Omental fat pad (tissue), 3 donors: ENCODE measurements at regions not wholly inside any gene's neighbourhood (a gene's known extent, or its start where the extent isn't known, plus 50 kb on each side); places are given as distances from the start of the nearest gene placed in this dataset.

Experiments
- ATAC-seq: fragments of 150-250 bp; one replicate; pipeline ENCODE4 v1.9.1; 2016; ENCODE audit warnings: mild to moderate bottlenecking, moderate library complexity; ENCODE audit not compliant: low FRiP score
- DNase-seq: peaks from one replicate; pipeline ENCODE4 v3.0.0-alpha.2; 2019; ENCODE audit warnings: low spot score
- TF ChIP-seq, protein P1 (sequence below), 3 donors: fragments of 450-650 bp; IDR thresholded peaks; one replicate each; pipeline ENCODE4 v1.5.1; 2016 to 2017; ENCODE audit warnings: antibody characterized with exemption in 3 of 3, mild to moderate bottlenecking in 3 of 3, moderate library complexity in 2 of 3

DNA sequence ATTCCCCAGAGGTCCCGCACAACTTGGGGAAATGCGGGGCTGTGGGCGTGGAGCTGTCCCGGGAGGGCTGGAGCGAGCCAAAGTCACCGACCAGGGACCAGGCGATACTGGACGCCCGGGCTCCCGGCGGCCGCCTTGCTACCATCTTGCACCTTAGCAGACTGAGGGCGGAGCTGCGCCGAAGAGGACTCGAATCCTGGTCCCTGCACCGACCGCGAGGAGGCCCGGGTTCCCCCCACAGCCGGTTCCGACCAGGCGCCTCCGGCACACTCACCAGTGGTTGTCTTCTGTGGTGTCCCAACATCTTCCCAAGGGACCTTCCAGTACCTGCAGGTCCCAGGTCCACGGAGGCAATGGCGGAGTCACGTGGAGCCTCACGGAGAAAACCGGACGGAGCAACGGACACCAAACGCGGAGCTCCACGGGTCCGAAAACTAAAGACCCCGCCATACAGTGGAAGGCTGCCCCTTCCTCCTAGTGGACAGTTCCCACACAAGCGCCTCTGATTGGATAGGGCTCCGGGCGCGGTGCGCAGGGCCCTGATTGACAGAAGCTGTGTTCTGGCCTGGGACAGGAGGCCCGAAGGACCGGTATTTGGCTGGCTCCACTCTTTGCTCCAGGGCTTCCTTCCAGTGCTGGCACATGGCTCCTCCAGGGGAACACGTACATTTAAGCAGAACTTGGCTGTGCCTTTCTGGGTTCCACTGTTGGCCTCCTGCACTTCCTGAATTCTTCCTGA, 124.6 kb upstream of the ZNF479 start:
- DNase-seq (no peak), ATAC-seq (no peak)
- TF ChIP-seq, protein P1, sequence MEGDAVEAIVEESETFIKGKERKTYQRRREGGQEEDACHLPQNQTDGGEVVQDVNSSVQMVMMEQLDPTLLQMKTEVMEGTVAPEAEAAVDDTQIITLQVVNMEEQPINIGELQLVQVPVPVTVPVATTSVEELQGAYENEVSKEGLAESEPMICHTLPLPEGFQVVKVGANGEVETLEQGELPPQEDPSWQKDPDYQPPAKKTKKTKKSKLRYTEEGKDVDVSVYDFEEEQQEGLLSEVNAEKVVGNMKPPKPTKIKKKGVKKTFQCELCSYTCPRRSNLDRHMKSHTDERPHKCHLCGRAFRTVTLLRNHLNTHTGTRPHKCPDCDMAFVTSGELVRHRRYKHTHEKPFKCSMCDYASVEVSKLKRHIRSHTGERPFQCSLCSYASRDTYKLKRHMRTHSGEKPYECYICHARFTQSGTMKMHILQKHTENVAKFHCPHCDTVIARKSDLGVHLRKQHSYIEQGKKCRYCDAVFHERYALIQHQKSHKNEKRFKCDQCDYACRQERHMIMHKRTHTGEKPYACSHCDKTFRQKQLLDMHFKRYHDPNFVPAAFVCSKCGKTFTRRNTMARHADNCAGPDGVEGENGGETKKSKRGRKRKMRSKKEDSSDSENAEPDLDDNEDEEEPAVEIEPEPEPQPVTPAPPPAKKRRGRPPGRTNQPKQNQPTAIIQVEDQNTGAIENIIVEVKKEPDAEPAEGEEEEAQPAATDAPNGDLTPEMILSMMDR (IDR thresholded peaks at IDR 0.05): no peak

DNA sequence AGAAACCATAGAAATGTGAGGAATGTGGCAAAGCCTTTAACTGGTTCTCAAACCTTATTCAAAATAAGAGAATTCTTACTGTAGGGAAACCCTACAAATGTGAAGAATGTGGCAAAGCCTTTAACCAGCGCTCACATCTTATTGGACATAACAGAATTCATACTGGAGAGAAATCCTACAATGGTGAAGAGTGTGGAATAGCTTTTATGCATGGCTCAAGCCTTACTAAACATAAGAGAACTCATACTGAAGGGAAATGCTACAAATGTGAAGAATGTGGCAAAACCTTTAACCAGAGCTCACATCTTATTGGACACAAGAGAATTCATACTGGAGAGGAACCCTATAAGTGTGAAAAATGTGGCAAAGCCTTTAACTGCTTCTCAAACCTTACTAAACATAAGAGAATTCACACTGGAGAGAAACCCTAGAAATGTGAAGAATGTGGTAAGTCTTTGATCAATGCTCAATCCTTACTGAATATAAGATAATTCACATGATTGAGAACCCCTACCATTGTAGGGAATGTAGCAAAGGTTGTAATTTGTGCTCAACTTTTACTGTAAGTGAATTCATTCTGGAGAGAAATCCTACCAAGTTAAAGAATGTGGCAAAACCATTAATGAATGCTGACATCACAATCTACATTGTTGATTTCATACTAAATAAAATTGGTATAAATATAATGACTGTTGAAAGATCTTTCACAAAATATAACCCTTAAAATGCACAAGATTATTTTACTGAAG, 142.5 kb upstream of the ZNF479 start:
- DNase-seq (no peak), ATAC-seq (no peak)
- TF ChIP-seq, protein P1 (IDR thresholded peaks at IDR 0.05): no peak

DNA sequence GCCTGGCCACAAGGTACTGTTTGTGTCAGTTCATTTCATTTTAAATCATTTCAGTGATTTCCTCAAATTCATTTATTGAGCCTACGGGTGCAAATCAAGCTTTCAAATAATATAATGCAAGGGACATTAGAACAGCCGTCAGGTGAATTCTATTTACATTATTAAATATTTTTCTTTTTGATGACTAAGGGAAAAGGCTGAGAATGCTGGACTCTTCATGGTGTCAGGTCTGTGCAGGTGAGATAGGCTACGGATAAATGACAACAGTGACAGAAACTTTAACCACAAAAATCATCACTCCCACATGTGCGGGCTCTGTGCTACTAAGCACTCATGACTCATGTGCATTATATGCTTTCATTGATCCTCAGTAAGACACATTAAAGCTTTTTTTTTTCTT, 149.2 kb upstream of the ZNF716 start:
- ATAC-seq: no peak
- TF ChIP-seq, protein P1 (IDR thresholded peaks at IDR 0.05): no peak
- no peak for DNase-seq

DNA sequence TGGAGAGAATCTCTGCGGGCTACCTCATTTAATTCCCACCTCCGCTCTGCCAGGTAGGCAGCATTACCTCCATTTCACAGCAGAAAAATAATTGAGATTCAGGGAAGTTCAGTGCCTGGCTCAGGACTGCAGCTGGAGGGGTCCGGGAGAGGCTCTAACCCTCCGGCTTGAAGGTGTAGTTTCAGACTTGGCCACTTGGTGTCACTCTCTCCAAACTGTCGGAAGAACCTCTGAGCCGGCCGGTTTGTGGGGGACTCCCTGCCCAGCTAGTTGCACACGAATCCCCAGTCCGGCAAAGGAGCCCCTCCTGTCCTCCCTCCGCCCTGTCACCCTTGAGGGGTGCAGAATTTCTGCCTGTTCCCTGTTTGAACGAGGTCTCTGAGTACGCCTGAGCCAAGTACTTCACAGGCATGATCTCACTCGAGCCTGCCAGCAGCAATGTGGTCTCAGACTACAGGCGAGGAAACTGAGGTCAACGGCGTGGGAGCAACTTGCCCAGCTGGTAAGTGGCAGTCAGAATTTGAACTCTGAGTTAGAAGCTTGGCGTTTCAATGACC, 144.7 kb upstream of the ZNF716 start:
- ATAC-seq (no peak), DNase-seq (no peak)
- TF ChIP-seq, protein P1 (IDR thresholded peaks at IDR 0.05): no peak

DNA sequence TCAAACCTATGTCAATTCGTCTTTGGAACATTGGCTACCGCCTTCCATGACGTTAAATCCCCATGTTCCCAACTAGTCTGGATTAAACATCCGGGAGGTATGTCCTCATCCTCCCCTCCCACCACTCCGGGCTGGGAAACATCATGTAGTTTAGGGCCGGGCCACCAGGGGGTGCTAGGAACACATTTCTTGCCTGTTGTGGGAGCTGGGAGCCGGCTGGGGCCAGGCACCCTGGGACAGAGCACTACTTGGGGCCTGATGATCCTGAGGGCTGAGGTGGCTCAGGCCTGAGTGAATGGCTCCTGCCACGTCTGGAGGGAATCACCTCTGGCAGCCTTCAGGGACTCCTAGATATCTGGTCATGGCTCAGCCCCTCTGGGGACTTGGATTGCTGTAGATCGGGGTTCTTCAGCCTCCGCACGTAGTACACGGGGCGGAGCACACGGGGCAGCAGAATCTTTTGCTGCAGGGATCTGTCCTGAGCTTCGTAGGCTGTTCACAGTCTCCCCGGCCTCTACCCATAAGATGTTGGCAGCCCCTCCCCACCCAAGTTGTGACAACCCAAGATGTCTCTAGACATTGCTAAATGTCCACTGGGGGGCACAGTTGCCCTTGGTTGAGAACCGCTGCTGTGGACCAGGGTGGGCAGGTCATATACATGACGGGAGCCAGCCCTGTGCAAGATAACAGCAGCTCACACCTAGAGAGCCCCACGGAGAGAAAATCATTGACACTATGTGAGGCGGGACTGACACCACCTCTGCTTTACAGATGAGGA, 141.2 kb upstream of the ZNF716 start:
- TF ChIP-seq, protein P1 (IDR thresholded peaks at IDR 0.05): no peak
- ATAC-seq (no peak), DNase-seq (no peak)

DNA sequence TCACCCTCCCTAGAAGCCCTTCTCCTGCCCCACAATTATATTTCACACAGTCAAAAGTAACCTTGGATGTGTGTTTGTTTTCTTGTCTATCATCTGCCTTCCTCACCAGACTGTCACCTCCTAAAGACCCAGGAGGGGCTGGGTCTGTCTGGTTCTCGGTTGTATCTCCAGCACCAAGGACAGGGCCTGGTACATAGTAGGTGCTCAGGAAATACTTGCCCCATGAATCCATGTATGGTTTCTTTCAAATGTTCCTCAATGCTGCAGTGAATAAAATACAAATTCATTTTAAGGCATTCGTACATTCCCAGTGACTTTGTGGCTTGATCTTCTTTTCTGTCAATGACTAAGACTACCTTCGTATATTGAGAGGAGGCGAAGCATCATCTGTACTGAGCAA, 122.9 kb upstream of the ZNF716 start:
- ATAC-seq: no peak
- no peak for DNase-seq
- TF ChIP-seq, protein P1 (IDR thresholded peaks at IDR 0.05): no peak
